Karpas-422 (cell line): ENCODE measurements at regions not wholly inside any gene's neighbourhood (a gene's known extent, or its start where the extent isn't known, plus 50 kb on each side); places are given as distances from the start of the nearest gene placed in this dataset.

Experiments
- DNase-seq: peaks from one replicate; pipeline ENCODE4 v3.0.0-alpha.2; 2015
- H2AFZ ChIP-seq: fragments of 200-600 bp; sonication (generic); 2 replicates; pipeline ENCODE4 v1.6.1; 2014; ENCODE audit warnings: antibody characterized with exemption, low read length, mixed read lengths
- H3K27ac ChIP-seq: fragments of 200-600 bp; sonication (generic); 2 replicates; pipeline ENCODE4 v1.5.1; 2014; ENCODE audit warnings: mild to moderate bottlenecking, low read length, moderate library complexity
- H3K27me3 ChIP-seq: fragments of 200-600 bp; sonication (generic); 2 replicates; pipeline ENCODE4 v1.6.1; 2014; ENCODE audit warnings: low read length, mixed read lengths
- H3K36me3 ChIP-seq: fragments of 200-600 bp; sonication (generic); 2 replicates; pipeline ENCODE4 v1.6.1; 2014; ENCODE audit warnings: low read length, mixed read lengths; ENCODE audit not compliant: insufficient read depth
- H3K4me1 ChIP-seq: fragments of 200-600 bp; sonication (generic); 2 replicates; pipeline ENCODE4 v1.6.1; 2014; ENCODE audit warnings: mild to moderate bottlenecking, low read length, mixed read lengths
- H3K4me2 ChIP-seq: fragments of 200-600 bp; sonication (generic); 2 replicates; pipeline ENCODE4 v1.6.1; 2014; ENCODE audit warnings: low read length, low read depth, mild to moderate bottlenecking; ENCODE audit not compliant: poor library complexity, severe bottlenecking
- H3K4me3 ChIP-seq: fragments of 200-600 bp; sonication (generic); 2 replicates; pipeline ENCODE4 v1.5.1; 2014; ENCODE audit warnings: mild to moderate bottlenecking, antibody characterized with exemption, low read length, mixed read lengths
- H3K79me2 ChIP-seq: fragments of 200-600 bp; sonication (generic); 2 replicates; pipeline ENCODE4 v1.6.1; 2014; ENCODE audit warnings: mild to moderate bottlenecking, low read length, mixed read lengths
- H3K9ac ChIP-seq: fragments of 200-600 bp; sonication (generic); 2 replicates; pipeline ENCODE4 v1.6.0; 2014; ENCODE audit warnings: low read length
- H3K9me2 ChIP-seq: fragments of 200-600 bp; sonication (generic), shearing (Covaris generic); replicated peaks from 2 replicates; pipeline ENCODE4 v1.6.0; 2014; ENCODE audit warnings: mild to moderate bottlenecking, low read length, moderate library complexity; ENCODE audit not compliant: insufficient read depth
- H3K9me3 ChIP-seq: fragments of 300-700, 200-600 bp; sonication (generic); 2 replicates; pipeline ENCODE4 v1.6.1; 2014; ENCODE audit warnings: low read length, mixed read lengths
- H4K20me1 ChIP-seq: fragments of 200-600 bp; sonication (generic); 2 replicates; pipeline ENCODE4 v1.6.1; 2014; ENCODE audit warnings: mild to moderate bottlenecking, antibody characterized with exemption, low read length, low read depth; ENCODE audit not compliant: insufficient read depth

- H3K4me3 ChIP-seq: no peak overlapping the region
- no peak overlapping the region for H3K9ac ChIP-seq
- no peak overlapping the region for H3K4me2 ChIP-seq
- no peaks in the 10 kb centered on the region for H3K36me3 ChIP-seq
- H3K27ac ChIP-seq: no peak overlapping the region
- no peak for DNase-seq
- H3K9me3 ChIP-seq: peaks cover 20% of the 10 kb centered on the region
- H3K79me2 ChIP-seq: no peaks in the 10 kb centered on the region
- no peaks in the 10 kb centered on the region for H3K4me1 ChIP-seq
- H3K9me2 ChIP-seq: no peaks in the 10 kb centered on the region
- H2AFZ ChIP-seq: no peak overlapping the region
- H3K27me3 ChIP-seq: no peaks in the 10 kb centered on the region
- no peaks in the 10 kb centered on the region for H4K20me1 ChIP-seq
Observed at GRCh38 chr4:58740897-58741296, 1630.7 kb upstream of the IGFBP7 start.

GRCh38 chr4:58739275-58739674 is 1629.1 kb upstream of the IGFBP7 start:
- Histone ChIP-seq H3K4me3 (no peak overlapping the region), H3K36me3 (no peaks in the 10 kb centered on the region), H3K4me1 (no peaks in the 10 kb centered on the region), H3K9me3 (peaks cover 30% of the 10 kb centered on the region), H4K20me1 (no peaks in the 10 kb centered on the region), H3K9ac (no peak overlapping the region), H3K4me2 (no peak overlapping the region), H3K27ac (no peak overlapping the region), H3K9me2 (no peaks in the 10 kb centered on the region), H3K27me3 (no peaks in the 10 kb centered on the region), H3K79me2 (no peaks in the 10 kb centered on the region), H2AFZ (no peak overlapping the region)
- no peak for DNase-seq

- H4K20me1 ChIP-seq: no peaks in the 10 kb centered on the region
- H3K4me3 ChIP-seq: no peak overlapping the region
- no peak overlapping the region for H3K27ac ChIP-seq
- H3K9me2 ChIP-seq: no peaks in the 10 kb centered on the region
- no peaks in the 10 kb centered on the region for H3K27me3 ChIP-seq
- no peak overlapping the region for H2AFZ ChIP-seq
- no peaks in the 10 kb centered on the region for H3K4me1 ChIP-seq
- no peaks in the 10 kb centered on the region for H3K79me2 ChIP-seq
- H3K9me3 ChIP-seq: peaks cover 31% of the 10 kb centered on the region
- H3K36me3 ChIP-seq: no peaks in the 10 kb centered on the region
- no peak overlapping the region for H3K4me2 ChIP-seq
- DNase-seq: no peak
- H3K9ac ChIP-seq: no peak overlapping the region
Observed at GRCh38 chr4:58738375-58738774, 1628.2 kb upstream of the IGFBP7 start.

GRCh38 chr4:58734030-58734674 is 1624.0 kb upstream of the IGFBP7 start:
- Histone ChIP-seq H3K79me2 (no peaks in the 10 kb centered on the region), H3K4me3 (no peak overlapping the region), H3K4me2 (no peak overlapping the region), H4K20me1 (no peaks in the 10 kb centered on the region), H3K9me3 (peaks cover 23% of the 10 kb centered on the region), H3K9ac (no peak overlapping the region), H3K9me2 (no peaks in the 10 kb centered on the region), H3K36me3 (no peaks in the 10 kb centered on the region), H3K27me3 (no peaks in the 10 kb centered on the region), H3K27ac (no peak overlapping the region), H2AFZ (no peak overlapping the region), H3K4me1 (no peaks in the 10 kb centered on the region)
- no peak for DNase-seq

- no peaks in the 10 kb centered on the region for H3K9me2 ChIP-seq
- H3K79me2 ChIP-seq: no peaks in the 10 kb centered on the region
- no peak overlapping the region for H3K4me2 ChIP-seq
Observed at GRCh38 chr4:58732973-58733372, 1622.8 kb upstream of the IGFBP7 start.

GRCh38 chr4:58723954-58724353 is 1613.8 kb upstream of the IGFBP7 start:
- H4K20me1 ChIP-seq: no peaks in the 10 kb centered on the region
- H3K79me2 ChIP-seq: no peaks in the 10 kb centered on the region
- H3K4me2 ChIP-seq: no peak overlapping the region
- no peak overlapping the region for H3K9ac ChIP-seq
- no peak for DNase-seq
- H3K9me2 ChIP-seq: no peaks in the 10 kb centered on the region
- H3K27me3 ChIP-seq: no peaks in the 10 kb centered on the region
- no peak overlapping the region for H3K27ac ChIP-seq
- H3K4me3 ChIP-seq: no peak overlapping the region
- H3K36me3 ChIP-seq: no peaks in the 10 kb centered on the region
- no peak overlapping the region for H2AFZ ChIP-seq
- H3K4me1 ChIP-seq: no peaks in the 10 kb centered on the region
- H3K9me3 ChIP-seq: peaks cover 12% of the 10 kb centered on the region

More at GRCh38 chr4:58732973-58733372, 1622.8 kb upstream of the IGFBP7 start:
- Histone ChIP-seq H3K9me3 (peaks cover 26% of the 10 kb centered on the region), H3K36me3 (no peaks in the 10 kb centered on the region), H3K4me1 (no peaks in the 10 kb centered on the region), H2AFZ (no peak overlapping the region), H3K27ac (no peak overlapping the region), H3K9ac (no peak overlapping the region), H3K4me3 (no peak overlapping the region), H4K20me1 (no peaks in the 10 kb centered on the region), H3K27me3 (no peaks in the 10 kb centered on the region)
- DNase-seq: no peak

GRCh38 chr4:58711039-58711438 is 1600.9 kb upstream of the IGFBP7 start:
- Histone ChIP-seq H3K4me2 (no peak overlapping the region), H3K79me2 (no peaks in the 10 kb centered on the region), H3K9me3 (peaks cover 27% of the 10 kb centered on the region), H3K9me2 (no peaks in the 10 kb centered on the region), H3K27ac (no peak overlapping the region), H4K20me1 (no peaks in the 10 kb centered on the region), H3K36me3 (no peaks in the 10 kb centered on the region), H3K4me1 (no peaks in the 10 kb centered on the region), H3K27me3 (no peaks in the 10 kb centered on the region), H3K4me3 (no peak overlapping the region), H3K9ac (no peak overlapping the region), H2AFZ (no peak overlapping the region)
- DNase-seq: no peak

- H3K4me2 ChIP-seq: no peak overlapping the region
- H4K20me1 ChIP-seq: no peaks in the 10 kb centered on the region
- DNase-seq: no peak
- no peak overlapping the region for H3K9ac ChIP-seq
- no peaks in the 10 kb centered on the region for H3K27me3 ChIP-seq
- H2AFZ ChIP-seq: no peak overlapping the region
- H3K9me3 ChIP-seq: peaks cover 22% of the 10 kb centered on the region
- H3K36me3 ChIP-seq: no peaks in the 10 kb centered on the region
- no peaks in the 10 kb centered on the region for H3K9me2 ChIP-seq
- H3K4me3 ChIP-seq: no peak overlapping the region
- H3K27ac ChIP-seq: no peak overlapping the region
- no peaks in the 10 kb centered on the region for H3K4me1 ChIP-seq
- H3K79me2 ChIP-seq: no peaks in the 10 kb centered on the region
Observed at GRCh38 chr4:58688568-58688967, 1578.4 kb upstream of the IGFBP7 start.
